OCI-LY1 (cell line): ENCODE measurements at regions not wholly inside any gene's neighbourhood (a gene's known extent, or its start where the extent isn't known, plus 50 kb on each side); places are given as distances from the start of the nearest gene placed in this dataset.
"Not testable (repeated sequence)": the region's sequence is repeated elsewhere in the genome, so short reads cannot be mapped to it uniquely, and the experiment has no call there.

ENCODE experiments used
- H2AFZ ChIP-seq: fragments of 200-600 bp; sonication (generic), shearing (Covaris generic); 2 replicates; pipeline ENCODE4 v1.6.0; 2014; ENCODE audit warnings: antibody characterized with exemption, mild to moderate bottlenecking, low read length
- H3F3A ChIP-seq: fragments of 200-600 bp; sonication (generic), shearing (Covaris generic); 2 replicates; pipeline ENCODE4 v1.6.0; 2014; ENCODE audit warnings: mild to moderate bottlenecking, antibody characterized with exemption, low read length, moderate library complexity; ENCODE audit not compliant: insufficient read depth
- H3K27ac ChIP-seq: fragments of 200-600 bp; sonication (generic); 2 replicates; pipeline ENCODE4 v1.5.1; 2014; ENCODE audit warnings: low read length, mixed run types, mild to moderate bottlenecking, low read depth; ENCODE audit not compliant: poor library complexity, severe bottlenecking
- H3K27me3 ChIP-seq: fragments of 200-600 bp; sonication (generic); 2 replicates; pipeline ENCODE4 v1.6.0; 2014; ENCODE audit warnings: antibody characterized with exemption, mild to moderate bottlenecking, low read length, moderate library complexity; ENCODE audit not compliant: insufficient read depth
- H3K36me3 ChIP-seq: fragments of 200-600 bp; sonication (generic); 2 replicates; pipeline ENCODE4 v1.6.1; 2014; ENCODE audit warnings: mild to moderate bottlenecking, antibody characterized with exemption, low read length, moderate library complexity, mixed read lengths; ENCODE audit not compliant: insufficient read depth
- H3K4me1 ChIP-seq: fragments of 200-600 bp; sonication (generic); 2 replicates; pipeline ENCODE4 v1.5.1; 2014; ENCODE audit warnings: mild to moderate bottlenecking, low read length, moderate library complexity; ENCODE audit not compliant: insufficient read depth, severe bottlenecking
- H3K4me2 ChIP-seq: fragments of 200-600 bp; sonication (generic), shearing (Covaris generic); 2 replicates; pipeline ENCODE4 v1.6.1; 2014; ENCODE audit warnings: low read length
- H3K4me3 ChIP-seq: fragments of 200-600 bp; sonication (generic); 2 replicates; pipeline ENCODE4 v1.5.1; 2014; ENCODE audit warnings: low read length, low read depth, mild to moderate bottlenecking, mixed read lengths; ENCODE audit not compliant: poor library complexity, severe bottlenecking
- H3K79me2 ChIP-seq: fragments of 200-600 bp; shearing (Covaris generic); 2 replicates; pipeline ENCODE4 v1.6.1; 2016; ENCODE audit warnings: mixed run types, low read length, mixed read lengths; ENCODE audit not compliant: insufficient read depth
- H3K9ac ChIP-seq: fragments of 200-600 bp; sonication (generic), shearing (Covaris generic); 2 replicates; pipeline ENCODE4 v1.6.1; 2014; ENCODE audit warnings: mild to moderate bottlenecking, low read length, mixed read lengths
- H3K9me2 ChIP-seq: fragments of 200-600 bp; sonication (generic), shearing (Covaris generic); 2 replicates; pipeline ENCODE4 v1.6.1; 2014; ENCODE audit warnings: low read depth, mild to moderate bottlenecking, low read length, mixed read lengths
- H3K9me3 ChIP-seq: fragments of 200-600 bp; shearing (Covaris generic); 2 replicates; pipeline ENCODE4 v1.6.1; 2014; ENCODE audit warnings: low read length, mixed read lengths
- H4K20me1 ChIP-seq: fragments of 200-600 bp; sonication (generic), shearing (Covaris generic); 2 replicates; pipeline ENCODE4 v1.6.0; 2016; ENCODE audit warnings: mild to moderate bottlenecking, low read length; ENCODE audit not compliant: insufficient read depth
- EZH2 ChIP-seq: fragments of 200-600 bp; sonication (generic), shearing (Covaris generic); IDR thresholded peaks from 2 replicates; pipeline ENCODE4 v1.8.0; 2017; ENCODE audit warnings: borderline replicate concordance, mixed run types, mild to moderate bottlenecking, antibody characterized with exemption, low read length, moderate library complexity, mixed read lengths
- TF ChIP-seq, protein P1 (sequence below): fragments of 200-600 bp; sonication (generic), shearing (Covaris generic); IDR thresholded peaks from 2 replicates; pipeline ENCODE4 v1.5.1; 2017; ENCODE audit warnings: mild to moderate bottlenecking, antibody characterized with exemption, low read length, moderate library complexity, mixed read lengths

DNA sequence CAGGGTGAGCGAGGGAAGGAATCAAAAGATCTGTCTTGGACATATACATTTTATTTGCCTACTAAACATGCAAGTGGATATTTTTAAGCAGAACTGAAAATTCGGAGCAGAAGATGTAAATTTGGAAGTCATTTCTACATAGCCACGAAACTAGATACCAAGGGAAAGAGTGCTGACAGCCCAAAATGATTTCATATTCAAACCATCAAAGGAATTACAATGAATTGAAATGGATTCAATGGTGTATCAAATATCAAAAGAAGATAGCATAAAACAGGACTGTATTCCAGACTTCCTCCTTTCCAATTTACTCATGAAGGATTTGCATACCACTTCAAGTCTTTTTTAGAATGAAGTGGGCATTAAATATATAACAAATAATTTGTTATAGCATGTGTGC is 313.5 kb upstream of the KITLG start:
- no peaks in the 10 kb centered on the region for H3F3A ChIP-seq
- no peaks in the 10 kb centered on the region for H3K27me3 ChIP-seq
- no peaks in the 10 kb centered on the region for H3K4me1 ChIP-seq
- no peaks in the 10 kb centered on the region for H4K20me1 ChIP-seq
- H3K9me3 ChIP-seq, result no peaks in the 10 kb centered on the region
- no peaks in the 10 kb centered on the region for H3K79me2 ChIP-seq
- TF ChIP-seq, protein P1, sequence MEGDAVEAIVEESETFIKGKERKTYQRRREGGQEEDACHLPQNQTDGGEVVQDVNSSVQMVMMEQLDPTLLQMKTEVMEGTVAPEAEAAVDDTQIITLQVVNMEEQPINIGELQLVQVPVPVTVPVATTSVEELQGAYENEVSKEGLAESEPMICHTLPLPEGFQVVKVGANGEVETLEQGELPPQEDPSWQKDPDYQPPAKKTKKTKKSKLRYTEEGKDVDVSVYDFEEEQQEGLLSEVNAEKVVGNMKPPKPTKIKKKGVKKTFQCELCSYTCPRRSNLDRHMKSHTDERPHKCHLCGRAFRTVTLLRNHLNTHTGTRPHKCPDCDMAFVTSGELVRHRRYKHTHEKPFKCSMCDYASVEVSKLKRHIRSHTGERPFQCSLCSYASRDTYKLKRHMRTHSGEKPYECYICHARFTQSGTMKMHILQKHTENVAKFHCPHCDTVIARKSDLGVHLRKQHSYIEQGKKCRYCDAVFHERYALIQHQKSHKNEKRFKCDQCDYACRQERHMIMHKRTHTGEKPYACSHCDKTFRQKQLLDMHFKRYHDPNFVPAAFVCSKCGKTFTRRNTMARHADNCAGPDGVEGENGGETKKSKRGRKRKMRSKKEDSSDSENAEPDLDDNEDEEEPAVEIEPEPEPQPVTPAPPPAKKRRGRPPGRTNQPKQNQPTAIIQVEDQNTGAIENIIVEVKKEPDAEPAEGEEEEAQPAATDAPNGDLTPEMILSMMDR, result no peak
- TF ChIP-seq EZH2, result no peak
- H2AFZ ChIP-seq, result no peak overlapping the region
- H3K4me3 ChIP-seq, result no peak overlapping the region
- no peaks in the 10 kb centered on the region for H3K36me3 ChIP-seq
- H3K9ac ChIP-seq, result no peak overlapping the region
- no peak overlapping the region for H3K27ac ChIP-seq
- H3K9me2 ChIP-seq, result no peaks in the 10 kb centered on the region
- H3K4me2 ChIP-seq, result no peak overlapping the region

- H3K9ac ChIP-seq, H3K9me2 ChIP-seq, H3K79me2 ChIP-seq, H3K27ac ChIP-seq, H3K36me3 ChIP-seq, H3F3A ChIP-seq, H3K4me3 ChIP-seq, H3K4me1 ChIP-seq, H3K27me3 ChIP-seq, H3K4me2 ChIP-seq, H2AFZ ChIP-seq, H4K20me1 ChIP-seq, H3K9me3 ChIP-seq: not testable (repeated sequence)
Observed at GRCh38 chr12:88891434-88891833, 311.2 kb upstream of the KITLG start.

DNA sequence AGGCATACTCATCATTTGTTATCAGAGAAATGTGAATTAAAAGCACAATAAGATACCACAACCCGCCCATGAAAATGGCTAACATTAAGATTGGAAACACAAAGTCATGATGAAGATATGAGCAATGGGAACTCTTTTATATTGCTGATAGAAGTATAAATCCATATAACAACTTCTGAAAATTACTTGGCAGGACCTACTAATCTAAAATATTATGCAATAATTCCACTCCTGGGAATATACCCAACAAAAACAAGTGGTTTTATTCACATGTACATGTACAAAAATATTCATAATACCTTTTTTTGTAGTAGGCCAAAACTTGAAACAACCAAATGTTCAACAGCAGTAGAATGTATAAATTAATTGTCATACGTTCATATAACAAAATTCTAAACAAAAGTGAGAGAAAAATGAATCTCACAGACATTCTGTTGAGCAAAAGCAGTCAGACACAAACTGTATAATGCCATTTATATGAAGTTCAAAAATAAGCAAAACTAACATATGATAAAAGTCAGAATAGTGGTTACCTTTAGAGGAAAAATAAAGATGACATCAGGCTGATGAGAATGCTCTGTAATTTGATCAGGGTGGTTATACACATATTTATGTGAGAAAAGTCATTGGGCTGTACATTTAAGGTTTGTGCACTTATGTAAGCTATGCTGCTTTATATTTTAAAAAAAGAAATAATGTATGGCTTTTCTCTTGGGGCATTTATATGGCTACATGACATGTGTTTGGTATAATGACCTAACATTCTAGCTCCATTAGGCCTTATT is 309.2 kb upstream of the KITLG start:
- Histone ChIP-seq H3K4me1 (no peaks in the 10 kb centered on the region), H3K9ac (no peak overlapping the region), H3K27ac (no peak overlapping the region), H4K20me1 (no peaks in the 10 kb centered on the region), H3F3A (no peaks in the 10 kb centered on the region), H3K9me3 (no peaks in the 10 kb centered on the region), H3K4me2 (no peak overlapping the region), H2AFZ (no peak overlapping the region), H3K36me3 (no peaks in the 10 kb centered on the region), H3K9me2 (no peaks in the 10 kb centered on the region), H3K27me3 (no peaks in the 10 kb centered on the region), H3K79me2 (no peaks in the 10 kb centered on the region), H3K4me3 (no peak overlapping the region)
- no peak for TF ChIP-seq EZH2
- TF ChIP-seq, protein P1, result no peak

- no peak for TF ChIP-seq EZH2
- TF ChIP-seq, protein P1, result no peak
- Histone ChIP-seq H3K9ac (no peak overlapping the region), H3K9me3 (no peaks in the 10 kb centered on the region), H3K27me3 (no peaks in the 10 kb centered on the region), H3K4me1 (no peaks in the 10 kb centered on the region), H4K20me1 (no peaks in the 10 kb centered on the region), H3F3A (no peaks in the 10 kb centered on the region), H2AFZ (no peak overlapping the region), H3K4me2 (no peak overlapping the region), H3K27ac (no peak overlapping the region), H3K36me3 (no peaks in the 10 kb centered on the region), H3K79me2 (no peaks in the 10 kb centered on the region), H3K9me2 (no peaks in the 10 kb centered on the region), H3K4me3 (no peak overlapping the region)
Observed at GRCh38 chr12:88884600-88884999, 304.3 kb upstream of the KITLG start.
